SKM-1 treated with dmso at 0.1 percent for 144 hours (cell line): ENCODE measurements at regions not wholly inside any gene's neighbourhood (a gene's known extent, or its start where the extent isn't known, plus 50 kb on each side); places are given as distances from the start of the nearest gene placed in this dataset.

Experiments
- DNase-seq: peaks from one replicate; lab custom pipeline; 2025; ENCODE audit not compliant: unreplicated experiment; lab: John Stamatoyannopoulos, UW

DNA sequence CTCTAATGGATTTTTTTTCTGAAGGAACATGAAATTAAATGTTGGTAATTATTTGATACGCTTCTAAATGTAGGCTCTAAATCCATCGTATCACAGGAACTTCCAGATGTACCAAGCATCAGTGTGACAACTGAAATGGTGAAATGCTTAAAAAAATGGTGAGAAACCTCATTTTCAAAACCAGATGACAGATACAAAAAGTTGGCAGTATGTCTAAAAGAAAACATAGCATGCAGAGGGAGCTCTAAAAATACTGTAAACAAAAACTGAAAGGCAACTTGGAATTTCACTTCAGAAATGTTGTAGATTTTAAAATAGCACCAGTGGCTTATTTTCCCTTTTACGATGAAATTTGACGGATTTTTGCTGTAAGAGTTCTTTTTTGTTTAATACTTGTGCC, 1043.6 kb upstream of the WWC1 start:
- DNase-seq, result no peak

DNA sequence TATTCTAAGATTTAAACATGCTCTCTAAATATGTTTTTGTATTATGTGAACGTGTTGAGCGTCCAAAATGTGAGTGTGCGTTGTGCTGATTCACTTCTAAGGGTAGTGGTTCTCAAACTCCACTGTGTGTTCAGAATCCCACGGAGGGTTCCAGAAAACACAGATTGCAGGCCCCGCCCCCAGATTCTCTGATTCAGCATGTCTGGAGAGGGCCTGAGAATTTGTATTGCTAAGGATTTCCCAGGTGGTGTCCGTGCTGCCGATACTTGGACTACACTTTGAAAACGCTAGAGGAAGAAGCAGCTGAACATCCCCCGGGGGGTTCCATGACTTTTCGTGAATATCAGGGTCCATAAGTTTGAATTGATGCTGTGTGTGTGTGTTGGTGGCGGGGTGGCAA, 1043.2 kb upstream of the WWC1 start:
- DNase-seq, result no peak

DNA sequence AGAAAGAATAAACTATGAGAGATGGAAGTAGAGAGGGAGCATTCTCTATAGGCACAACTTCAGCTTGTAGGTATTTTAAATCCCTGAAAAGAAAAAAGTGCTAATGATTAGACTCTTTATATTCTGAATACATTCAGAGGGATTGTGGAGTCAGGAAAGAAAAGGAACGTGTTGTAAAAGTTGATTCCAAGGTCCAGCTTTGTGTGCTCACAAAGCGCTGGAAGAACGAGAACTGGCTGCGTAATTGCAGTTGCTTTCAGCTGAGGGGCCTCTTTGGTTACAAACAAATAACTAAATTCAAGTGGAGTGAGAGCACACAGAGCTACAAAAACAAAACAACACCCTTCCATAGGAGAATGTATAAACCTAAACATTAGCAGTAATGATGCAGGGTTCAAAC, 1040.4 kb upstream of the WWC1 start:
- no peak for DNase-seq

DNA sequence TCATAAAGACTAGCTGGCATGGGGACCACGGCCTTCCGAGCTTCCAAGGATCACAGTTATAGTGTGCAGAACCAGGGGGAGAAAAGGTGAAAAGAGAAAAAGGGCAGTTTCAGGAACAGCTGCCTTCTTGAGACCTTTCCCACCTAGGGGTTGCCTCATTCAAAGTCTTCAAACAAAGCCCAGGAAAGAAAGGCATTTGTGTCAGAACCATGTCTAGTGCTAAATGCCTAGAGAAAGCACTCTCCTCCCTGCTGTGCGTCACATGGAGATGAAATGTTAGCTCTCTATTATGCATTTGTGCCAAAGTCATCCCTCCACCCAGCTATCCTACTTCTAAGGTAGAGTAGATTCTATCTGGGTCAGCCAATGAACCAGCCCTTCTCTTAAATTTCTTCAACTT, 1037.3 kb upstream of the WWC1 start:
- no peak for DNase-seq

DNA sequence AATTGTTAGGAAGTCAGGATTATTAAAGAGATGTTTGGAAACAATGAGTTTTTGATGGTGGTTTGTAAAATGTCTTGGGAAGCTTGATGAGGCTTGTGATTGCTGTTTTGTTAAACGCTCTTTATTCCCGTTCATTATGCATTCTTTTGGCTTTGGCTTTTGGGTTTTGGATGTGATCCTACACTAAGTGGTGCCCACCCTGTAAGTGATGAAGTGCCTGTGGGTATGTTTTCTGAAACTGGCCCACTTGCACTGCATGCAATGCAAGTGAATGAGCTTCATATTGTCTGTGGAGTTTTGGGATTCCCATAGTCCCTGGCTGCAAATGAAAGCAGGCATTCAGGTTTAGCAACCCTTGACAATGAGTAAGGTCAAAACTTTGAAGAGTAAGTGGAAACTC, 1035.5 kb upstream of the WWC1 start:
- no peak for DNase-seq

DNA sequence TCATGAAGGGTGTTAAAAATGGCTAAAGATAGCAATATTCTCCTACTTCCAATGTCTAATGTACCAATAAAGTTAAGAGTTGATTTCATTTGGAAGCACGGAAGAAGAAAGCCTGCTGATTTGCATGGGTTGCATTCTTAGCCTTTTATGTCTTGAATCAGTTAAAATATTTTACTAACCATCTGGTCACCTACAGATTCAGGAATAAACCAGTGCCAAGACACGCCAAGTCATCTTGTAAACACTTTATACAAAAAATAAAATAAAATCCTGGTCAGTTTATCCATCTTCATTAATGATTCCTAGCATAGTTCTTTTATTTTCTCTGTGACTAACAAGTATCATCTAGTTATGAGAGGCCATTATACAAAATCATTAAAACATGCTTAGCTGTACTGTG, 1031.6 kb upstream of the WWC1 start:
- DNase-seq, result no peak

DNA sequence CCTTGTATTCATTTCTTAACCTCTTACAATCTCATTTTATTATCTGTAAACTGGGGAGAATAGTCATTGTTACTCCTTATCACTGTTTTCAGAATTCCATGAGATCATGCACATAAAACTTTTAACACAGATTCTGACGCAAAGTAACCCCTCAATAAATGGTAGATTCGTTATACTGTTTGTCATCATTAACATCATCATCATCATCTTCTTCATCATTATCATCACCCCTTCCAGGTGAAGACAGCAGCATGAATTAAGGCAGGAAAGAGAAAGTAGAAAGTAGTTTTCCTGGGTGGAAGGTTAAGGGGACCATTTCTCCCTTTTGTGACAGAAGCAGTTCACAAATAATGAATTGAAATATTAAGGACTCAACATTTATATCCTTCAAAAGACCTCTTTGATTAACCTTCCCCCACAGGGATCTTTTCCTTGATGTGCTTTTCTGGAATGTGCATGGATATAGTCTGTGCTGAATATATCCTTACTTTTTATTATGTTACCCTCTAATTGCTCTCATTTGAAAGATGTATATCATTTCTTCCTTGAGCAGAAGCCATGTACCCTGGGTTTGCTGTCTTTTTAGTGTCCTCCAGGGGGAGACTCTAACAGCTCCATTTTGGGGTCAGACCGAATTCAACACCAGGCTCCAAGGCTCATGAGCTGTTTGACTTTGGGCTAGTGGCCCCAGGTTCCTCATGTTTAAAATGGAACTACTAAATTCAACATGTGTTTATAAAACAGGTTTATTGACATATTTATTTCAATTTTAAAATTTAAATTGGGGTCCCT, 1029.9 kb upstream of the WWC1 start:
- no peak for DNase-seq

DNA sequence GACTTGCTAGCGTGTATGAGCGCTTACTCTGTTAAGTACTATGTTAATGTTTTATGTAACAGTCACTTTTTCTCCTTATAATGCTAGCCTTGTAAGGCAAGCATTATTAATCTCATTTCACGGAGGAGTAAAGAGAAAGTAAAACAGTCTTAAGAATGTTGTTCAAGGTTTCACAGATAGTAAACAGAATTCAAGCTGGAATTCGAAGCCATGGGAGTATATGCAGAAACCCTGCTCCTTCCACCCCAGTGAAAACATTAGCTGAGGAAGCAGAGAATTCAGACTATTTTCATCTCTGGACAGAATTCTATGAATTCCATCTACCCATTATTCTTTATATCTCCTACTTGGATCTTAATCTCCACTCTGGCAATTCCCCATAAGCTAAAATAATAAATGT, 1028.3 kb upstream of the WWC1 start:
- no peak for DNase-seq

DNA sequence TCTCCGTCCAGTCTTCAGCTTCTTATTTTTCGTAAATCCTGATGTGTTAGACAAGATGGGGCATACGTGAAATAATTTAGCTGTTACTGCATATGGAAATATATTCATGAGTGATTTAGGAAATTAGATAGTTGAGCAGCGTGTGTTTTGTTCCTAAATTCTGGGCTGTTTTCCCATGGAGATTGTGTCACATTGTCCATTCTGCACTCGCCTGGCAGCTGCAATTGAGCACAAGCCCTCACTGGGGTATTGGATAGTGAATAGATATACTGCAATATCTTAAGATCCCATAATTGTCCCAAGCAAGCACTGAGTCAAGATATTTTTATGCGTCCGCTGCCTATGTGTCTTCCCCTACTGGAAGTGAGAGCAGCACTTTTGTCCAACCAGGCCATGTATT, 1027.1 kb upstream of the WWC1 start:
- no peak for DNase-seq

DNA sequence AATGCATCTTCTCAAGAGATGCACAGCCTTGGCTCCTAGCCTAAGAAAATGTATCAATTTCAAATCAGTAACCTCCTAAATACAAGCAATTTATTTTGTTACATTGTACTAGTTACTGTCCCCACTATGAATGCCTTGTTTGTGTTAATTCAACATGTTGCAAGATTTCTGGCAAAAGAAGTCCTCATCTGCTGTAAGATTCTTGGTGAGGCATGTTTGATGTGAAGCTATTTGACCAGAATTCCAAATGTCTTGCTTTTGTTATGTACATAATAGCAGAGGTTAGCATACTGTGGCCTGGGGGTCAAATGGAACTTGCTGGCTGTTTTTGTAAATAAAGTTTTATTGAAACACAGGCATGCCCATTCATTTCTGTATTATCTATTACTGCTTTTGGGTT, 1023.1 kb upstream of the WWC1 start:
- DNase-seq, result no peak

DNA sequence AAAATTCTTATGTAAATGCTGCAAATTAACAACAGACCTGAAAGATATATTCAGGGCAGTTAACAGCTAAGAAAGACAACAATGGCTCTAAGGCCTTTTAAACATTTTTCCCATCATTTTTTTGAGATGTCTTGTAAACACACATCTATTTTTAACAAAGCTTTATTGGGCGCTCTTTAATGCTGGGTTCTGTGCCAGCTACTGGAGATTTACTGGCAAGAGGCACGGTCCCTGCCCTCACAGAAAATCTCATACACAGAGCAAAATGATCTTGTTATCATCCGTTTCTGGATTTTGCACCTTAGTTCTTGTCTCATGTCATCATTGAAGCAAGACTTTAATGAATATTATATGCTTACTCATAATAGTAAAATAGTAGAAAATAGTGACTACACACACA, 1022.3 kb upstream of the WWC1 start:
- no peak for DNase-seq

DNA sequence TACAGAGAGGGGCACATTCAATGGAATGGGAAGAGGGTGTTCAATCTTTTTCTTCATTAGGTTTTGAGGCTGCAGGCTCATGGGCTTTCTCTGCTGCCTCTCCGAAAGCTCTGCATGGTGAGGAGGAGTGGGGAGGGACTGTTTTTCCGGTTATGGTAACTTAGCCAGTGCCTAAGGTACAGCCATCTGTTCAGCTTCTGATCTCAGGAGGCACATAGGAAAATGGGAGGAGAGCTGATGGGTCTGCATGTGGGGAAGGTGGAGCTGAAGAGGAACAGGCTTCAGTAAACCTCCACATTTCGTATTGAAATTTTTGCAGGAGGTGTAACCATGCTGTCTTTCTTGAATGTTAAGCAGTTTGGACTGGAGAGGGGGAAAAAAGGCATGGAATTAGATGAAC, 1020.4 kb upstream of the WWC1 start:
- DNase-seq, result no peak

DNA sequence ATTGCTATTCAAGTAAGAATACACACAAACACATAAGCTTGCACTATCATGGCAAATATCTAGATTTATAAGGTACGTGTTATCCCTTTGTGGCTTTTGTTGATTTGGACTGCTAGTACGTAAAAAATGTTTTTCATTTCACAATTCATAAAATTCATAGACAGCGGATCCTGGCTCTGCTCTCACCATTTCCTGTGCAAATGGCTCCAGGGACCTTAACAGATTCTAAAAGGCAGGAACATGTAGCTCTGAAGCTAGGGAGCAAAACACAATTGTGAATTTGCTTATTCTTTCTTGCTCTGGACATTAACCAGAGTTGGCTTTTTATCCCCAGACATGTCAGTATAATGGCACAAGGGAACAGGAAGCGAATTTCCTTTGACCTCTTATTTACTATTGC, 1019.9 kb upstream of the WWC1 start:
- DNase-seq, result no peak

DNA sequence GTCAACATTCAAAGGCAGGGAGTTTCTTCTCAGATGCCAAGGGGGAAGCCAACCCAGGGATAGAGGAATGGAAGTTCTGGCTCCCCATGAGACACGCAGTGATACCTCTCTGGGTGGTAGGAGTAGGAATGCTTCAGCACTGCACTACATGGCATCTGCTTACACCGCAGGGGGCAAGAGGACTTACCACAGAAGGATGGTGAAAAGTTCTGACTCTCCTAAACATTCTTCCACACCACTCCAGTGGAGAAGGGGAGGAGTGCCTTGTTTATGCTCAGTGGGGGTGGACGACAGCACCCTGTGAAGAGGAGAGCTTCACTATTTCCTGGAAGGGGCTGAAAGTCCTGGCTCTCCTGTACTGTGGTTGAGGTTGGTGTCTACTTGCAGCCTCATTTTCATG, 1011.3 kb upstream of the WWC1 start:
- DNase-seq, result no peak

DNA sequence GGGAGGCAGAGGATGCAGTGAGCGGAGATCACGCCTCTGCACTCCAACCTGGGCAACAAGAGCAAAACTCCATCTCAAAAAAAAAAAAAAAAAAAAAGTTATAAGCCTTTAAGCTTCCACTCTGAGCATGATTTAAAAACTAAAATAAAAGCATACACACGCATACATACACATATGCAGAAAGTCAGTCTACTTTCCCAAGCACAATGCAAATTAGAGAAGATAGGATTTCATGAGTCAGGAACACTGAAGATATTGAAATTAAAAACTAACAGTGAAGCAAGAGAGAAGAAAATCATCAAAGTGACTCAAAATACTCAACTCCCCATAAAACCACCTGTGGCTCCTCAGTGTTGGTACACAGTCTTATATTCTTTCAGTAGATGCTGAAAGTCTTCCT, 1009.5 kb upstream of the WWC1 start:
- DNase-seq, result no peak

DNA sequence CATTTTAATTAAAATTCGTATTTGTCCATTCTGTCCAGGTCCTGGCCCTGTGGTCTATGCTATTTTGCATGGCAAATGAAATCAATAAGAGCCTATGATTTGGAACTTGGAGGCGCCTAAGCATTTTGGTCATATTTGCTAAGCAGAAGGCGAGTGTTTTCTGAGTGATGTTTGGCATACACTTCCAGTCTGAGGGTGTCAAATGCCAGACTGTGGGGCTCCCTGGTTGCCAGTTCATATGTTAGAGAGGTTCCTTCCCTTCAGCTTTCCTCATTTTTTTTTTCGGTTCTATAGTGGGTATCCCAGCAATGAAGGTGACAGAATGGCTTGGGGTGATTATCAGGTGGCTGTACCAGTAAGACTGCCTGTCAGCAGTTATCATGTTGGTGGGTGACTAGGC, 1007.8 kb upstream of the WWC1 start:
- DNase-seq, result no peak

DNA sequence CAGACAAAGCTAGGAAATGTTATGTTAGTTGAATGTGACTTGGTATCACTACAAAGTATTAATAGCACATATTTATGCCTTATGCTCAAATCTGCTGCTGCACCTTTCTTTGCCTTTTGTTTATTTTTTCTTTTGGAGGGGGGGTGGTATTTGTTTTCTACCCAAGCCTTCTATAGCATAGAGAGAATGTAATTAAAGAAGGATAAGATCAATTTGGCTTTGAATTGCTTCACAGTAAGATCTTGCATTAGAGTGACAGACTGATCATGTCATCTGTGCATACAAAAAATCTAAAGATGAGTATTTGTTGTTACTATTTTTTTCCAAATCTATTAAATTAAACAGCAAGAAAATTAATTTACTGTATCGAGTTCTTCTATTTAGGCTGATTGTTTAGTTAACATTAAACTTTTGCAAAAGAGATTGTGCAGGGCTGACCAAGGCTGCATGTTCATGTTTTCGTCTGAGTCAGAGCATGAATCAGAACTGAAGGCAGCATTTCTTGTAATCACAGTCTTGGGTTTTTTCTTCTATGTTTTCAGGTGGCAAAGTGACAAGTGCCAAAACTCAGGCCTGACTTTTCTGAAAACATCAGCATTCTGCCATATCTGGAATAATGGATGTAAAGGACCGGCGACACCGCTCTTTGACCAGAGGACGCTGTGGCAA, 1007.1 kb upstream of the WWC1 start:
- no peak for DNase-seq

DNA sequence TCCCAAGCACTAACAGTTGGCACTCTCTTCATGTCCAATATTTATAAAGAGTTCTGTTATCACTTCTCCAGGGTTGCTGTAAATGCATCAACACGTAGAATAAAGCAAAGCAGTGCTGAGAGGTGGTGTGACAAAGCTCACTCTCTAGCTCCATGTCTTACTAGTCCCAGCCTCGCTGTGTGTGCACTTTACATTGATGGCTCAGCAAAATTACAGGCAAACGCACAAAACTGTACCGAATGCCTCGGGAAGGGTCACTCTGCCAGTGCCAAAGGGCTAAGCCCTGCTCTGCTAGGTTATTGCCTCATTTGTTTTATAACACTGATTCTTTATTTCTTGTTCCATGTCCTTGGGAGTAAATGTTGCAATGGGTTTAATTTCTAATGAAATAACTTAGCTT, 1005.9 kb upstream of the WWC1 start:
- no peak for DNase-seq

DNA sequence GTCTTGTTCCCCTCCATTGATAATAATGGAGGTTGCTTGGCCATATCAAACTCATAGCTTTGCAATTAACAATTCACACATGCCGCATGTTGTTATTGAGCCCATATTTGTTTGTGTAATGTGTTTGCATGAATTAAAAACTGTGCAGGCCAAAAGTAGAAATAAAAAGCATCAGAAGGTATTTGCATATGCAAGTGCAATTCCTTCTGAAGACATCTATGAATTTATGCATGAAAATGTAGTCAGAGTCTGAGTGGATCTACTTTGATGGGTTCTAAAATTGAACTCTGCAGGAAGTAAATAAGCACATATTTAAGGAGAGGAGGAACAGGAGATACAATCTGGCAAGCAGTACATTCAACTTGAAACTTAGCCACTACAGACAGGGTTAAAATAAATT, 1004.6 kb upstream of the WWC1 start:
- no peak for DNase-seq

DNA sequence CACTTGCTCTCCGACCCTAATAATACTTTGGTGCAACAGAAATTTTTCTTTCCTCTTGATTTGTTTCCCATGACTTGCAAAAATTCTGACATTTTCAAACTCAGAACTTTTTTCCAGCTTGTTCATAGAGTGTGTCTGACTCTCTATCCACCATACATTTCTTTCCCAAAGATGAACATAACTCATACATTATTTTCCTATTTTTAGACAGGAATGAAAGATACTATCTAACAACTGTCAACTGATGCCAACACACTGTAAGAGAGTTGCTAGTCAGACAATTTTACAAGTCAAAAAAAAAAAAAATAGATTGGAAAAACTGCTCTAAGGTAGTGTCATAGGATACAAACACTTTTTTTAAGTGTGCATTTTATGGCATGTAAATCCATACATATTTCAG, 1001.0 kb upstream of the WWC1 start:
- no peak for DNase-seq

DNA sequence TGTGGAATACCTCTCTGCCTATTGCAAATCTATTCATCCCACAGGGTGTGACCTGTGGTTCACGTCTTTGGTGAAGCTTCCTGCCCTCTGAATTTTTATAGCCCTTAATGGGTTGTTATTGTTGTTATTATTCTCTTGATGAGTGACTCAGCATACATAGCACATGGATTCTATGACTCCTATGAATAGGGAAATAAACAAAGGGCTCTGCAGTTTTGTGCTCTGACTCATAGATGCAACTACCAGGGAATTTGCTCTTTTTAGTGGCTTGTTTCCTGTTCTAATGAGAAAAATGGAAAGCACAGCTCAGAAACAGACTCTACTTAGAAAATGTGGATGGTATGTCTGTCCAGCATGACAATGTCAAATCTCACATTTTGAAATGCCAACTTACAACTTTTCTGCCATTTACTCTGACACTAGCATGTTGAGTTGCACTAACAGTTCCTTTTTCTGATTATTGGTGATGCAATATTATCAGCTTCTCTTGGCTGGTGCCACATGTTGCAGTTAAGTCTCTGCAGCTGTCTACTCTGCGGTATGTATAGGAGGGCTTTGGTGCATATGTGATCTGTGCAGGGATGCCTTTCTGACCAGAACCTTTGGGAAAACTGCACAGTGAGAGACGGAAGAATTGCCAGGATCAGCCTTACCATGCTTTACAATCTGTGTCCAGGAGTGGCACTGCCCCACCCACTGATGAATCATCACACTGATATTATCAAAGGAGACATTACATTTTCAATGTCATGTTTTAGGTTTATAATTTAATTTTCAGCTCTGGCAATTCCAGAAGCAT, 996.4 kb upstream of the WWC1 start:
- DNase-seq, result no peak

DNA sequence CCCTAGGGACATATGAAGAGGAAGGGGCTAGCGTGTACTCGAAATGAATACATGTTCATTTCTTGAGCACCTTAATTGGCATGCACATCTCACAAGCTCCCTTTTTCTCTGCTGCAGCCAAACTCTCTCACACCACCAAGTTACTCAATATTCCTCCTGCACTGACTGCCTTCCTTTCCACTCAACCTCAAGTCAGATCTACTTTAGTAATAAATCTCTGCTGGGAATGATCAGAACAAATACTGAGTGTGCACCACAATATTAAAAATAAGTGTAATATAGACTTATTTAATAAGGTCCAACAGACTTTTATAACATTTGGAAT, 995.8 kb upstream of the WWC1 start:
- DNase-seq, result no peak
